Esophagus squamous epithelium (tissue), 5 donors: ENCODE measurements at regions not wholly inside any gene's neighbourhood (a gene's known extent, or its start where the extent isn't known, plus 50 kb on each side); places are given as distances from the start of the nearest gene placed in this dataset.

ENCODE experiments used
- DNase-seq: peaks from one replicate; lab custom pipeline; 2025; lab: John Stamatoyannopoulos, UW
- H3K27ac ChIP-seq, 4 donors: fragments of 200-600 bp; sonication (generic); one replicate each; pipeline ENCODE4 v1.5.1; 2016 to 2019; ENCODE audit warnings: mild to moderate bottlenecking in 1 of 4
- H3K27me3 ChIP-seq, 4 donors: fragments of 200-600 bp; sonication (generic); 1 replicate in 3 of 4; 2 replicates in 1 of 4; pipeline versions ENCODE4 v1.5.1 to v1.6.0; 2017 to 2021; ENCODE audit warnings: antibody characterized with exemption in 1 of 4
- H3K36me3 ChIP-seq, 3 donors: fragments of 200-600 bp; sonication (generic); one replicate each; pipeline ENCODE4 v1.5.1; 2016 to 2019
- H3K4me1 ChIP-seq, 3 donors: fragments of 200-600 bp; sonication (generic); one replicate each; pipeline ENCODE4 v1.5.1; 2017 to 2019
- H3K4me3 ChIP-seq, 4 donors: fragments of 200-600 bp; sonication (generic); 1 replicate in 3 of 4; 2 replicates in 1 of 4; pipeline ENCODE4 v1.5.1; 2016 to 2019; ENCODE audit warnings: mild to moderate bottlenecking in 2 of 4, moderate library complexity in 1 of 4
- H3K9me3 ChIP-seq, 3 donors: fragments of 200-600 bp; sonication (generic); one replicate each; pipeline ENCODE4 v1.5.1; 2016 to 2019
- CTCF ChIP-seq, 6 experiments: fragments of 450-650 bp in 4 of 6; fragments of 200-600 bp in 2 of 6; sonication (generic) in 2 of 6; IDR thresholded peaks; one replicate each; pipeline ENCODE4 v1.5.1; 2016 to 2019; ENCODE audit warnings: antibody characterized with exemption in 6 of 6, mild to moderate bottlenecking in 4 of 6, moderate library complexity in 4 of 6
- POLR2A ChIP-seq, 4 donors: fragments of 450-650 bp; IDR thresholded peaks; one replicate each; pipeline ENCODE4 v1.6.1; 2017; ENCODE audit warnings: antibody characterized with exemption in 4 of 4, mild to moderate bottlenecking in 4 of 4, moderate library complexity in 3 of 4
- WGBS, 2 donors: methylation state at CpG; one replicate each; pipeline ENCODE4 v1.1.5; 2018; 5-methylcytosine and 5-hydroxymethylcytosine counted together
- intact Hi-C: fragments of 100-400 bp; cut with DNase I; formaldehyde crosslinking; loops from one replicate; pipeline ENCODE4 v1.15.0; 2022
- donor health status: DM: yes; HTN: yes; CAD: no.

GRCh38 chr6:71153755-71154325 lies 134.8 kb upstream of the OGFRL1 start:
- Histone ChIP-seq H3K27me3 (no peaks in the 10 kb centered on the region), H3K4me1 (no peaks in the 10 kb centered on the region), H3K27ac (no peak overlapping the region), H3K4me3 (no peak overlapping the region), H3K9me3 (no peaks in the 10 kb centered on the region), H3K36me3 (no peaks in the 10 kb centered on the region)
- intact Hi-C loops, result no loop called here
- 79 to 90% methylated on average over 8 to 9 of the region's 9 CpGs for WGBS, 2 donors
- TF ChIP-seq CTCF (IDR thresholded peaks at IDR 0.05), result no peak
- TF ChIP-seq POLR2A (IDR thresholded peaks at IDR 0.05), result no peak
- DNase-seq, result no peak

- Histone ChIP-seq H3K4me3 (no peak overlapping the region), H3K4me1 (no peaks in the 10 kb centered on the region), H3K9me3 (no peaks in the 10 kb centered on the region), H3K27me3 (no peaks in the 10 kb centered on the region), H3K36me3 (no peaks in the 10 kb centered on the region), H3K27ac (no peak overlapping the region)
- WGBS, 2 donors, result 69 to 100% methylated on average over 1 of the region's 1 CpG
- intact Hi-C loops, result no loop called here
- TF ChIP-seq POLR2A (IDR thresholded peaks at IDR 0.05) (no peak), CTCF (IDR thresholded peaks at IDR 0.05) (no peak)
- no peak for DNase-seq
Observed at GRCh38 chr6:71157345-71157744, 131.3 kb upstream of the OGFRL1 start.

- no peaks in the 10 kb centered on the region for H3K27me3 ChIP-seq
Observed at GRCh38 chr6:71164890-71165289, 123.7 kb upstream of the OGFRL1 start.

GRCh38 chr6:71168233-71168765 lies 120.3 kb upstream of the OGFRL1 start:
- Histone ChIP-seq H3K36me3 (no peaks in the 10 kb centered on the region), H3K9me3 (no peaks in the 10 kb centered on the region), H3K27me3 (no peaks in the 10 kb centered on the region), H3K27ac (no peak overlapping the region), H3K4me3 (no peak overlapping the region), H3K4me1 (peaks cover 0 to 18% (median 0%) of the 10 kb centered on the region in 3 donors)
- TF ChIP-seq CTCF (IDR thresholded peaks at IDR 0.05), result no peak
- TF ChIP-seq POLR2A (IDR thresholded peaks at IDR 0.05), result no peak
- DNase-seq, result no peak
- intact Hi-C loops, result no loop called here
- WGBS, 2 donors, result 26 to 56% methylated on average over 1 of the region's 1 CpG

More at GRCh38 chr6:71164890-71165289, 123.7 kb upstream of the OGFRL1 start:
- Histone ChIP-seq H3K9me3 (no peaks in the 10 kb centered on the region), H3K36me3 (no peaks in the 10 kb centered on the region), H3K27ac (no peak overlapping the region), H3K4me3 (no peak overlapping the region), H3K4me1 (peaks cover 0 to 14% (median 0%) of the 10 kb centered on the region in 3 donors)
- intact Hi-C loops, result no loop called here
- no peak for DNase-seq
- 92 to 96% methylated on average over 15 to 16 of the region's 22 CpGs for WGBS, 2 donors
- TF ChIP-seq CTCF (IDR thresholded peaks at IDR 0.05) (no peak), POLR2A (IDR thresholded peaks at IDR 0.05) (no peak)

GRCh38 chr6:71171497-71172070 lies 117.0 kb upstream of the OGFRL1 start:
- no peak for DNase-seq
- H3K27ac ChIP-seq, result no peak overlapping the region
- TF ChIP-seq CTCF (IDR thresholded peaks at IDR 0.05) (no peak), POLR2A (IDR thresholded peaks at IDR 0.05) (no peak)
- H3K9me3 ChIP-seq, result no peaks in the 10 kb centered on the region
- no peaks in the 10 kb centered on the region for H3K27me3 ChIP-seq
- peaks cover 0 to 18% (median 0%) of the 10 kb centered on the region in 3 donors for H3K4me1 ChIP-seq
- H3K4me3 ChIP-seq, result no peak overlapping the region
- 85 to 88% methylated on average over 2 of the region's 2 CpGs for WGBS, 2 donors
- no peaks in the 10 kb centered on the region for H3K36me3 ChIP-seq
- intact Hi-C loops, result no loop called here
